ENCODE measurements at regions not wholly inside any gene's neighbourhood (a gene's known extent, or its start where the extent isn't known, plus 50 kb on each side); places are given as distances from the start of the nearest gene placed in this dataset.

- BruUV-seq (replicated peaks): no TSS peak
- no peak overlapping the region for H3K4me3 ChIP-seq (ENCODE audit: insufficient read depth, low read depth, low read length)
- CTCF ChIA-PET: no interaction called here
- H3K23ac ChIP-seq (ENCODE audit: low read depth, low read length): no peak overlapping the region
- no peak overlapping the region for H4K91ac ChIP-seq (ENCODE audit: insufficient read depth, low read depth, low read length)
- H4K20me1 ChIP-seq (ENCODE audit: insufficient read depth, low read length): no peaks in the 10 kb centered on the region
- no peaks in the 10 kb centered on the region for H3K9me3 ChIP-seq (ENCODE audit: control insufficient read depth, insufficient read depth, low read length)
- no peak overlapping the region for H2AFZ ChIP-seq (replicated peaks; ENCODE audit: low read length, poor library complexity)
- TF ChIP-seq MAFK (IDR thresholded peaks at IDR 0.05; ENCODE audit: low read depth, low read length) (no peak), USF2 (IDR thresholded peaks at IDR 0.05; ENCODE audit: low read depth, low read length) (no peak), FOS (IDR thresholded peaks at IDR 0.05; ENCODE audit: low read depth, low read length) (no peak), ELK1 (IDR thresholded peaks at IDR 0.05; ENCODE audit: borderline replicate concordance, low read depth, low read length) (no peak), NFE2L2 (IDR thresholded peaks at IDR 0.05; ENCODE audit: low read depth, low read length) (no peak), RFX5 (IDR thresholded peaks at IDR 0.05; ENCODE audit: low read depth, low read length) (no peak), SMC3 (IDR thresholded peaks at IDR 0.05; ENCODE audit: low read depth, low read length) (no peak), CEBPB (IDR thresholded peaks at IDR 0.05; ENCODE audit: low read depth, low read length) (no peak), RCOR1 (IDR thresholded peaks at IDR 0.05; ENCODE audit: insufficient replicate concordance, low read length) (no peak), CHD1 (IDR thresholded peaks at IDR 0.05; ENCODE audit: low read depth, low read length) (no peak), POLR2A (IDR thresholded peaks at IDR 0.05; ENCODE audit: low read depth, low read length) (no peak), MXI1 (IDR thresholded peaks at IDR 0.05; ENCODE audit: borderline replicate concordance, low read depth, low read length) (no peak)
- H3K56ac ChIP-seq (ENCODE audit: extremely low read depth, insufficient read depth, low read length): no peak overlapping the region
- peaks cover 27% of the 10 kb centered on the region for H3K27me3 ChIP-seq (ENCODE audit: control insufficient read depth, insufficient read depth, low read length)
- H2AK5ac ChIP-seq (ENCODE audit: low read depth, low read length): no peak overlapping the region
- no peak overlapping the region for H3K27ac ChIP-seq (ENCODE audit: insufficient read depth, low read length)
- H2BK5ac ChIP-seq (ENCODE audit: low read depth, low read length, poor library complexity, severe bottlenecking): no peak overlapping the region
- in situ Hi-C loops (cut with MboI; ENCODE audit: low sequenced_read_pairs) (no loop called here), dilution Hi-C loops (cut with HindIII; ENCODE audit: low sequenced_read_pairs, unreplicated experiment) (no loop called here), intact Hi-C loops (cut with micrococcal nuclease) (no loop called here)
- no peak overlapping the region for H2BK15ac ChIP-seq (ENCODE audit: low read depth, low read length)
- H3K18ac ChIP-seq (ENCODE audit: low read depth, low read length): no peak overlapping the region
- H3K9me1 ChIP-seq (ENCODE audit: insufficient read depth, low read length): no peaks in the 10 kb centered on the region
- H3K9ac ChIP-seq (ENCODE audit: low read depth, low read length): no peak overlapping the region
- 65% methylated on average over 4 of the region's 10 CpGs; no CpG with 5 or more reads in 1 of the 2 experiments for WGBS, 2 experiments (ENCODE audit: extremely low coverage in 2 of 2, insufficient read length in 1 of 2)
- H4K8ac ChIP-seq (ENCODE audit: low read depth in 2 of 2, low read length in 2 of 2): no peak overlapping the region
- no peak overlapping the region for H2BK120ac ChIP-seq (ENCODE audit: low read depth, low read length)
- H3K4me2 ChIP-seq (ENCODE audit: low read depth, low read length): no peak overlapping the region
- ATAC-seq (ENCODE audit: low read depth) (no peak), DNase-seq (no peak)
- no peak overlapping the region for H2AK9ac ChIP-seq (replicated peaks; ENCODE audit: low read depth, low read length, poor library complexity)
- no peak overlapping the region for H4K5ac ChIP-seq (ENCODE audit: low read depth, low read length)
- H2BK20ac ChIP-seq (ENCODE audit: low read depth, low read length): no peak overlapping the region
- H3K36me3 ChIP-seq (ENCODE audit: control insufficient read depth, insufficient read depth, low read length): no peaks in the 10 kb centered on the region
- no peaks in the 10 kb centered on the region for H3K79me1 ChIP-seq (ENCODE audit: low read depth in 1 of 2, low read length in 2 of 2)
- no peak overlapping the region for H3K4ac ChIP-seq (ENCODE audit: low read depth, low read length)
- H3K4me1 ChIP-seq (ENCODE audit: control insufficient read depth, insufficient read depth, low read length): no peaks in the 10 kb centered on the region
- POLR2A ChIA-PET (ENCODE audit: unreplicated experiment): no interaction called here
- H3K14ac ChIP-seq (replicated peaks; ENCODE audit: low read depth, low read length): no peak overlapping the region
Measured at GRCh38 chr14:22502007-22502406, 87.0 kb downstream of the DAD1 start.

Measured in IMR-90 (cell line).